GM12891 (cell line): ENCODE measurements at regions not wholly inside any gene's neighbourhood (a gene's known extent, or its start where the extent isn't known, plus 50 kb on each side); places are given as distances from the start of the nearest gene placed in this dataset.

Source experiments
- DNase-seq: peaks from one replicate; pipeline ENCODE4 v3.0.0; 2011; ENCODE audit warnings: low spot score; ENCODE audit not compliant: insufficient read length
- FAIRE-seq: peaks from 2 replicates; lab custom pipeline; 2011; peaks lifted over from hg19 to GRCh38; lab: Jason Lieb, UNC
- PAX5 ChIP-seq: IDR thresholded peaks from 2 replicates; pipeline ENCODE4 v1.6.1; 2011; ENCODE audit warnings: low read length, moderate library complexity, mild to moderate bottlenecking; ENCODE audit not compliant: insufficient read depth, severe bottlenecking
- POLR2A ChIP-seq: IDR thresholded peaks from 2 replicates; pipeline ENCODE4 v1.6.1; 2011; ENCODE audit warnings: low read depth, low read length, control low read depth
- POLR2AphosphoS5 ChIP-seq: IDR thresholded peaks from 2 replicates; pipeline ENCODE4 v1.6.1; 2011; ENCODE audit warnings: low read depth, low read length, control low read depth
- POU2F2 ChIP-seq: IDR thresholded peaks from 2 replicates; pipeline ENCODE4 v1.6.1; 2011; ENCODE audit warnings: low read depth, mild to moderate bottlenecking, control low read depth, low read length, moderate library complexity
- SPI1 ChIP-seq: IDR thresholded peaks from 2 replicates; pipeline ENCODE4 v1.6.1; 2011; ENCODE audit warnings: low read depth, low read length, control low read depth
- TAF1 ChIP-seq: IDR thresholded peaks from 2 replicates; pipeline ENCODE4 v1.6.1; 2011; ENCODE audit warnings: low read depth, low read length, control low read depth

DNA sequence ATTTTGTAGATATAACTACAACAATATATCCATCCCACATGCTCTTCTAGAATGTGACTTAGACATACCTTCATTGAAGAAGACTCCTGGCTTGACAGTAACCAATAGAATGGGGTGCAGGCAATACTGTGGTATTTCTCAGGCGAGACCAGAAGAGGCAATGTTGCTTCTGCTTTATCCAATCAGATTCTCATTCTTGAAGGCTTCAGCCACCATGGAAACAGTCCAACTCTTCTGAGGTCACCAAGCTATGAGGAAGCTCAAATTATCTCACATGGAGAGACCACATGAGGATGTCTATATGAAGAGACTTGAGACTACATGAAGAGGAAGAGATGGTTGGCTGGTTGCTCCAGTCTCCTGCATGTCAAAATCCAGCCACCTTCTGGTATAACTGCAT lies 469.9 kb downstream of the PCDH10 start:
- no peak for TF ChIP-seq SPI1
- TF ChIP-seq POU2F2, result no peak
- no peak for TF ChIP-seq POLR2AphosphoS5
- TF ChIP-seq PAX5, result no peak
- TF ChIP-seq POLR2A, result no peak
- TF ChIP-seq TAF1, result no peak
- no peak for FAIRE-seq
- DNase-seq, result no peak

DNA sequence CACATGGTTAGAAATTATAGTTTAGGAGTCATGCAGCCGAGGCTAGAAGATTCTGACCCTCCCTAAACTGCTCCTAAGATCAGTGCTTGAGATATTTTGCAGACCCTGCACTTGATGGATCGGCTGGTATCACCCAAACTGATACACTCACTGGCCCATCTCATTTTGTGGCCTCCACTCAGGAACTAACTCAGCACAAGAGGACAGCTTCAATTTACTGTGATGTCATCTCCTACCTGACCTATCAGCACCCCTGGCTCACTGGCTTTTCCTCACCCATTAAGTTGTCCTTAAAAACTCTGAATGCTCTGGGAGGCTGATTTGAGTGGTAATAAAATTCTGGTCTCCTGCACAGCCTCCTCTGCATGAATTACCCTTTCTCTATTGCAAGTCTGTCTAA lies 450.9 kb downstream of the PCDH10 start:
- no peak for FAIRE-seq
- TF ChIP-seq POLR2A, result no peak
- TF ChIP-seq POLR2AphosphoS5, result no peak
- no peak for TF ChIP-seq PAX5
- no peak for TF ChIP-seq POU2F2
- no peak for TF ChIP-seq TAF1
- no peak for TF ChIP-seq SPI1
- no peak for DNase-seq

DNA sequence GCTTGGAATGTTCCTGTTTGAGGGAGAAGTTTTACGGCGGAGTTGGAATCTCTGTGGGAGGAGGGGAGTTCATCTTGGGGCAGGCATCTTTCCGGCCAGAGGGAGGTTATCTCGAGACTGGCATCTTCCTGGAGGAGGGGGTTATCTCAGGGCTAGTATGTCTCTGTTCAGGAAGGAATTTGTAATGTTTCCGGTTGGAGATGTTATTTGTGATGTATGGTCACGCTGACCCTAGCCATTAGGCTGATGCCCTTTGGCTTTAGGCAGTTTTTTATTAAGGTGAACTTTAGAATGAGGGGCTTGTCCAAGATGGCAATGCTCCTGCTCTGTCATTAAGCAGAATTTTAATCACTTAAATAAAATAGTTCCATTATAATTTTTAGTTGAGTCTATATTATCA lies 449.7 kb downstream of the PCDH10 start:
- no peak for DNase-seq
- FAIRE-seq, result no peak
- TF ChIP-seq POLR2A, result no peak
- TF ChIP-seq SPI1, result no peak
- no peak for TF ChIP-seq TAF1
- TF ChIP-seq POU2F2, result no peak
- no peak for TF ChIP-seq PAX5
- no peak for TF ChIP-seq POLR2AphosphoS5

DNA sequence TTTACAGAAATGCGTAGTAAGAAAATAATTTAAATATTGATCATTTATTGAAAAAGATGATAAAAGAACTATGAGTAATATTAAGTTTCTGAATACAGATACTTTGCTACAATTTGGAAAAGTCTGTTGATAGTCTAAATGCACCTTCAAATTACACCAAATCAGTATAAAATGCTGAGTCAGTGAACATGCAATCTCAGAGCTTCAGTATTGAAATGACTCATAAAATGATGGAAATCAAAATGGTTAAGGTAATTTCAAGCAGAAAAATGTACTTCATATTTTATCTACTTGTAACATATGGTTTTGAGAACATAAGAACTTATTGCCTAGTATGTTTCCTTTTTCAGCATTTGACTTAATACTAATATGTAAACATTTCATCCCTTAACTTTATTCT lies 448.2 kb downstream of the PCDH10 start:
- no peak for DNase-seq
- TF ChIP-seq POLR2A, result no peak
- TF ChIP-seq POLR2AphosphoS5, result no peak
- no peak for TF ChIP-seq SPI1
- no peak for TF ChIP-seq POU2F2
- TF ChIP-seq TAF1, result no peak
- TF ChIP-seq PAX5, result no peak
- FAIRE-seq, result no peak

DNA sequence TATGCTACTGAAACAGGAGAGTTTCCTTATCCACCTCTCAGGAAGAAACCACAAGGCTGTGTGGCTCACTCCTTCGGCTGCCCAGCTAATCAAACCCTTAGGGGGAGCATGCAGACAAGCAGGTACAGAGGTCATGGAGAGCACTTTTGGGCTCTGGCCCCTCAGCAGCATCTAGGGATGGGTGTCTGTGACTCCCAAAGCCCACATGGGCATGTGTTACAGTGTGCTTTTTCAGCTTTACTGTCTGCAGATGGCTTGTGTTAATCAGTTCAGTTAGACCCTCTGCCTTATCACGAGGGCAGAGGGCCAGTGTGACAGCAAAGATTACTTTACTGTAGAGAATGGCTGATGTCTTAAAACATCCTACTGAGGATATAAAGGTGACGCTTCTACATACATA lies 447.4 kb downstream of the PCDH10 start:
- no peak for FAIRE-seq
- TF ChIP-seq SPI1 (no peak), TAF1 (no peak), POLR2AphosphoS5 (no peak), POU2F2 (no peak), PAX5 (no peak), POLR2A (no peak)
- DNase-seq, result no peak

DNA sequence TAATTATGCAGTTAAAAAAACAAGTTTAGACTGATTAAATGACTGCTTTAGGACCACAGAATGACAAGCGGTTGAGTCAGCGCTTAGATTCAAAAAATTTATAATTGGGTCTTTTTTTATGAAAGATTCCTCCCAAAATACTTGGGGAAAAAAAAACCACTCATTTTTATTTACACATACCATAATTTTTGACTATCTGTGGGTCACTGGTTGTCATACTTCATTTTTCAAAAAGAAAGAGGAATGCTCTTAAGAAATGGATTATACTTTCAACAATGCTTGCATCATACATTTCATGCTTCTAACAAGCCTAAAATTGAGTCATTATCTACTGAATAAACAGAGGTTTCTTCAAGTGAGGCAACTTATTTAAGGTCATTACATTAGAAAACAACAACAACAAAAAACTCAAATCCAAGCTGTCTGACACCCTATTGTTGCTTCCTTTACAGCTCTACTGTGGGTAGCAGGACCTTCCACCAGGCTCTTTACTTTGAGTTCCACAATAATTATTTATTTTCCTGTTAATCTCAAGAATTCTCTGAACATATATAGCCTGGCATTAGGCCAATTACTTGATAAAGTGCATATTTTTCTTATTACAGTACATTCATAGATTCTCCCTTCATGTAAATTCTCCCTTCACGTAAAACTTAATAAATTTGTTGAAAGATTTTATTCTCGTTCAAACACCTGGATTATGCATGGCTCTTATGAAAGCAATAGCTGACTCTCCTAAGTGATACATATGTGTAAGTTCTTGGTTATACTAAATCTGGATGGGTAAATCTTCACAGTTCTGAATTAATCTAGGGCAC lies 445.5 kb downstream of the PCDH10 start:
- TF ChIP-seq POLR2A, result no peak
- TF ChIP-seq SPI1, result no peak
- no peak for TF ChIP-seq PAX5
- no peak for TF ChIP-seq POU2F2
- no peak for TF ChIP-seq TAF1
- TF ChIP-seq POLR2AphosphoS5, result no peak
- no peak for FAIRE-seq
- no peak for DNase-seq

DNA sequence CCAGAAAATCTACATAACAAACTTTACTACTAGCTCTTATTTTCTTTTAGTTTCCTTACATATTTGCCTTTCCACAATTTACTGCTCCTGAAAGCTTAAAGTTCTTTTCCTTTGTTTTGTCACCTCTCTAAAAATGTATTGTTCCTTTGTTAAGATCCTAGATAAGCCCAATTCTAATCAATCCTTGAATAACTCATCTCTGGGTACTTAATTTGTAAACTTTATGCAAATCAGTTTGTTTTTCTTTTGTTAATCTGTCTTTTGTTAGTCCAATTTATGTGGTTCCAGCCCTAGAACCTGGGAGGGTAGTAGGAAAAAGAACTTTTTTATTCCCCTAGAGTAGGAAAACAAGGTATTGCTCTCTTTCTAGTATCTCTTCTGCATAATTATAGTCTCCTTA lies 444.7 kb downstream of the PCDH10 start:
- no peak for FAIRE-seq
- TF ChIP-seq POLR2A (no peak), PAX5 (no peak), TAF1 (no peak)
- DNase-seq, result no peak

DNA sequence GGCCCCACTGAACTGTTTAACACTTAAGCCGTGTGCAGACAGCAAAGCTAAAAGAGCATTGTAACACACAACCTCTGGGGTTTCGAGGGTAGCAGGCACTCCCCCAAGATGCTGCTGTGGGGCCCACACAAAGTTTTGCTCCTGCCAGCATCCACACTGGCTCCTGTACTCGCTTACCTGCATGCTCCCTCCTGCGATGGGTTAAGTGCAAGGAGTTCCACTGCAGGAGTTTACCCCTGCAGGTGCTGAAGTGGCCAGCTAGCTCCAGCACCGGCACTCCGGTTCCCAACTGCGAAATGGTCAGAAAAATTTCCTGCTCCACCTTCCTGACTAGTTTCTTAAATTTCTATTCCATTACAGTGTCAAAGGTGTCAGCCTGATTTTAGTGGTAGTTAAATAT lies 443.5 kb downstream of the PCDH10 start:
- TF ChIP-seq POU2F2, result no peak
- no peak for TF ChIP-seq SPI1
- no peak for TF ChIP-seq POLR2AphosphoS5
- no peak for TF ChIP-seq TAF1
- TF ChIP-seq POLR2A, result no peak
- no peak for TF ChIP-seq PAX5
- DNase-seq (no peak), FAIRE-seq (no peak)

DNA sequence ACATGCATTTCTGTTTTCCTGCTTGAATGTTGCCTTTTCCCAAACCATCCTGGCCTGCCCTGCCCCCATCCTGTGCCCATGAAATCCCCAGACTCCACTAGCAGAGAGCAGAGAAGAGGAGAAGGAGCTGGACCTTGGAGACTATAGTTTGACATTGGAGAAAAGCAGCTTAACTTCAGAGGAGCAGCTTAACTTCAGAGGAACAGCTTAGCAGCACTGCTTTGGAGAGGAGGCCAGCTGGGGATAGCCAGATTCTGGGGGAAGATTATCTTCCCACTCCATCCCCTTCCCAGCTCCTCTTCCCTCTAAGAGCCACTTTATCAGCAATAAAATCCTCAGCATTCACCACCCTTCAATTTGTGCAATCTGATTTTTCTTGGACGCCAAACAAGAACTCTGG lies 443.0 kb downstream of the PCDH10 start:
- TF ChIP-seq SPI1 (no peak), POLR2A (no peak), PAX5 (no peak)
- no peak for FAIRE-seq
- DNase-seq, result no peak

DNA sequence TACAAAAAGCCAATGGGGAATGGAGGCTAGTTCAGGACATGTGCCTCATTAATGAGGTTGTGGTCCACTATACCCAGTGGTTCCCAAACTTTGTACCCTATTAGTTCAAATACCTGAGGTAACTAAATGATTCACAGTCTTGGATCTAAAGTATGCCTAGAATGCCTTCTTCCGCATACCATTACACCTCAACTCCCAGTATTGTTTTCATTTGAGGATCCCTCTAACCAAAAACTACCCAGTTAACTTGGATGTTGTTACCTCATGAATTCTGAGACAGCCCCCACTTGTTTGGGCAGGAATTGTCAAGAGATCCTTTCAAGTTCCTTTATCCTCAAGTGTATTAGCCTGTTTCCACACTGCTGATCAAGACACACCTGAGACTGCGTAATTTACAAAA lies 439.2 kb downstream of the PCDH10 start:
- no peak for FAIRE-seq
- DNase-seq, result no peak
- TF ChIP-seq TAF1 (no peak), POLR2A (no peak), PAX5 (no peak), SPI1 (no peak), POU2F2 (no peak), POLR2AphosphoS5 (no peak)

DNA sequence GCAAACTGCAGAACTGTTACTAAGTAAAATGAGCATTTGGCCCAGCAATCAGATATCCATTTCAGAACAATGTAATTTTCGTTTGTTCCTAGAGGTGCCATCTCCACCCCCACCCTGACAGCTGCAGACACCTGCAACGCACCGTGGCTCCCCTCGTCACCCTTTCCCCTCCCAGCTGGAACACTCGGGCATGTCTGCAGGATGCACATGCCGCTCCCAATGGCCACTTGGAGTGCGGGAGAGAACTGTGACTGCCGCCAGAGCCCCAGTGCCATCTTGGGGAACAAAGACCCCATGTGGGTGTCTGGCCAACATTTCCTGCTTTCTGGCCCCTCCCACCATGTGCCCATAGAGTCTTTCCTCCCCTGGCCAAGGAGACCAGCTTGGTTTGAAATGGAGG lies 436.2 kb downstream of the PCDH10 start:
- TF ChIP-seq POU2F2 (no peak), POLR2AphosphoS5 (no peak), TAF1 (no peak), PAX5 (no peak), POLR2A (no peak), SPI1 (no peak)
- FAIRE-seq, result no peak
- DNase-seq, result no peak
